NCI-H1105 (cell line): ENCODE measurements at regions not wholly inside any gene's neighbourhood (a gene's known extent, or its start where the extent isn't known, plus 50 kb on each side); places are given as distances from the start of the nearest gene placed in this dataset.

Experiments
- DNase-seq: peaks from one replicate; lab custom pipeline; 2025; lab: John Stamatoyannopoulos, UW

DNA sequence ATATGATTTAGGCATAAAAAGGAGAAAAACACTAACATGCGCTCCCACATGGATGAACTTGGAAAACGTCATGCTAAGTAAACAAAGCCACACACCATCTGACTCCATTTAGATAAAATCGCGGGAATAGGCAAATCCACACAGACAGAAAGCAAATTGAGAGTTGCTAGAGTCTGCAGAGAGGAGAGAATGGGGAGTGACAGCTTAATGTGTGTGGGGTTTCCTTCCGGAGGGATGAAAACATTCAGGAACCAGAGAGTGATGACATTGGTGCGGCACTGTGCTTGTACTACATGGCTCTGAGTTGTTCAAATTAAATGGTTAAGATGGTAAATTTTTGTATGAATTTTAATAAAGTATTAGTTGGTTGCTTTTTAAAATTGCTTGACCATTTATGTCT is 482.9 kb upstream of the AKR1E2 start:
- no peak for DNase-seq

DNA sequence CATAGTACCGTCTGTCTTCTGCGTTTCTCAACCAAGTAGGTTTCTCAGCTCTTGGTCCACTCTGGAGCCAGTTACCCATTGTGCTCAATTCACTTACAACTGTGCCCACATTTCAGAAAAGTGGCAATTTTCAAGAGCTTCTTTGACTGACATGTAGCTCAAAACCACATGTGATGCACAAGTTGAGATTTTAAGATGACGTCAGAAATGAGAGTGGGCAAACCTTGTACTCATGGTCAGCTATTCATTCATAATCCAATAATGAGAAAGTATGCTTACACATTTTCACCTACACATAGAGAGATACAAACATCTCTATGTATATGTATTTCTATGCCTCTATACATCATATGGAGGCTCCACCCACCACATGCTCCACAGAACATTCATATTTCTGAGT is 487.2 kb upstream of the AKR1E2 start:
- no peak for DNase-seq

- DNase-seq, result no peak
Observed at GRCh38 chr10:4337563-4337962, 488.4 kb upstream of the AKR1E2 start.

GRCh38 chr10:4334871-4335270 is 491.1 kb upstream of the AKR1E2 start:
- DNase-seq, result no peak

DNA sequence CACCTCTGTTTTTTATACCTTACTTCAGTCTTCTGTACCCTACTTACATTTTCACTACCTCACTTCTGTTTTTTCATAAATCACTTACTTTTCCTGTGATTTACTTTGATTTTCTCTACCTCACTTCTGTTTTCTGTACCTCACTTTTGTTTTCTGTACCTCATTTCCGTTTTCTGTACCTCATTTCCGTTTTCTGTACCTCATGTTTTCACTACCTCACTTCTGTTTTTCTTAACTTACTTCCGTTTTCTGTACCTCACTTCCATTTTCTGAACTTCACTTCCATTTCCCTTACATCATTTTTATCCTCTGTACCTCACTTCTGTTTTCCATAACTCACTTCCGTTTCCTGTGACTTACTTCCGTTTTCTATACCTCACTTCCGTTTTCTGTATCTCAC is 492.0 kb upstream of the AKR1E2 start:
- DNase-seq, result no peak

DNA sequence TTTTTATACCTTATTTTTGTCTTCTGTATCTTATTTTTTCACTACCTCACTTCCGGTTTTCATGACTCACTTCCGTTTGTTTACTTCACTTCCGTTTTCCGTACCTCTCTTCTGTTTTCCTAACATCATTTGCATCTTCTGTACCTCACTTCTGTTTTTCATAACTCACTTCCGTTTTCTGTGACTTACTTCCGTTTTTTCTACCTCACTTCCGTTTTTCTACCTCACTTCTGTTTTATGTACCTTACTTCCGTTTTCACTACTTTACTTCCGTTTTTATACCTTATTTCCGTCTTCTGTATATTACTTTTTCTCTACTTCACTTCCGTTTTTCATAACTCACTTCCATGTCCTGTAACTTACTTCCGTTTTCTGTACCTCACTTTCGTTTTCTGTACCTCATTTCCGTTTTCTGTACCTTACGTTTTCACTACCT is 492.5 kb upstream of the AKR1E2 start:
- no peak for DNase-seq

DNA sequence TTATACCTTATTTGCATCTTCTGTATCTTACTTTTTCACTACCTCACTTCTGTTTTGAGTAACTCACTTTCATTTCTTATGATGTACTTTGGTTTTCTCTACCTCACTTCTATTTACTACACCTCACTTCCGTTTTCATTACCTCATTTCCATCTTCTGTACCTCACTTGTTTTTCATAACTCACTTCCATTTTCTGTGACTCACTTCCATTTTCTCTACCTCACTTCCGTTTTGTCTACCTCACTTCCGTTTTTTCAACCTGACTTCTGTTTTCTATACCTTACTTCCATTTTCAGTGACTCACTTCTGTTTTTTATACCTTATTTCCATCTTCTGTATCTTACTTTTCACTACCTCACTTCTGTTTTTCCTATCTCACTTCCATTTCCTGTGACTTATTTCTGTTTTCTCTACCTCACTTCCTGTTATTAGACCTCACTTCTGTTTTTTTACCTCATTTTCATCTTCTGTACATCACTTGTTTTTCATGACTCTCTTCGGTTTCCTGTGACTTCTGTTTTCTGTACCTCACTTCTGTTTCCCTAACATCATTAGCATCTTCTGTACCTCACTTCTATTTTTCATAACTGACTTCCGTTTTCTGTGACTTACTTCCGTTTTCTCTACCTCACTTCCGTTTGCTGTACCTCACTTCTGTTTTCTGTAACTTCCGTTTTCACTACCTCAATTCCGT is 493.1 kb upstream of the AKR1E2 start:
- DNase-seq, result no peak

DNA sequence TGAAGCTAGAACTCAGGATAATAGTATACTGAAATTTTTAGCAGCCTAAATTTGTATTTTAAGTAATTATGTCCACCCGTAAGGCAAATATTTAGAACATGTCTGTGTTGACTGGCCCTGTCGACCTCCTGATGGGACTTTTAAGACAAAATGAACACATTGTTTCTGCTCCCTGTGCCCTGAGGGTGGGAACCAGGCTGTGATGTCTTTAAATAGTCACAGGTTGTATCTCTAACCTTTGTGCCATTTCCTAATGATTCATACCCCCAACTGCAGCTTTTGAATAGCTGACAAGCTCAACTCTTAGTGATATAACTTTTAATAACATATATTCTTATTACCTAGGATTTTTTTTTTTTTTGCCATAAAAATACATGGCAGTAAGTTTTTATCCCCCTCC is 494.9 kb upstream of the AKR1E2 start:
- DNase-seq, result no peak

DNA sequence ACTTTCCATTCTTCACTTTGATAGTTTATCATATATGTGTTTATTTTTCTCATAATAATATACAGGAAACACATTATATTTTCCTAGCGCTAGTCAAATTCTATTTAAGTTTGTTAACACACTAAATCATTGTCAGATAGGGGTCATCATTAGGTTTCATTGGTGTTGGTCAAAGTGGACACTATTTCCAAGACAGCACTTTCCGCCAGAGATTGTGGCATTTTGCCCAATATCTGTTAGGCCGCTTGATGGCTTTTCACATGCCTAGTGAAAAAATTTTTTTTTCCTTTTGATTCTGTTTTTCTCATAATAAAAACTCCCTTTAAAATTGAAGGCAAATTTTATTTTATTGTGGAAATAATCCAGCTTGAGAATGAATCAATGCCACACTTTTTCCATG is 495.4 kb upstream of the AKR1E2 start:
- no peak for DNase-seq

DNA sequence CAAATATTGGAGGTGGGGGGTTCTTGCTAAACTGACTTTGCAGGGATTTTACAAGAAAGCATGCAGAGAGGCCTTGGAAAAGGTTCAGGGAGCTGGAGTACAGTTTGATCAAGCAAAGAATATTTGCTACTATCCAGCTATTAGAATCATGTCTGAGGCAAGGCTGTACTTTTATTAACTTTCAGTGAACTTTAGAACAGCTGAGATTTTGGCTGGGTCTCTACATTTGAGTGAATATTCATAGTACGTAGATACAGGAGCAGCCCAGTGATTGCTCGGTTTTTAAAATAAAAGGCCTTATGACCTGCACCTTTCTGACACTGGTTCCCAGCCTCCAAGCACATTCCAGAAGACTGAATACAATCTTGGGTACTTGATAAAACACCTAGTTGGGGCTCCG is 496.8 kb upstream of the AKR1E2 start:
- DNase-seq, result no peak

DNA sequence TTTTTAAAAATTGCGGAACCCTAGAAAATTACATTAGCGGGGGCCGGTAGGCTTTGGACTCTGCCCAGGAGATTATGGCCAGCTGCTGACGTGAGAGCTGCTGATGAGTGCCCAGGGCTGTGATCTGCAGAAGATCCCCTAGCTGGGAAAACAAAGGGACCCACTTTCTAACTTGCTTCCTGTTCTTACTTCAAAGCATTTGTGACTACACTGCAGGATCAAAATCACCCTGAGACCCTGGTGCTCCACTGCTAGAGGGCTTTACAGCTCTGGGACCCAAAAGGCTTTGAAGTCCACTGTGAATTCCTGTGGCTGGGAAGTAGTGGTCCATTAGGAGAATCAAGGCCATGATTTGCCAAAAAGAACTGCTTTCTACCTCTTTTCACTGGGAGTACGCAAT is 499.4 kb upstream of the AKR1E2 start:
- DNase-seq, result no peak

DNA sequence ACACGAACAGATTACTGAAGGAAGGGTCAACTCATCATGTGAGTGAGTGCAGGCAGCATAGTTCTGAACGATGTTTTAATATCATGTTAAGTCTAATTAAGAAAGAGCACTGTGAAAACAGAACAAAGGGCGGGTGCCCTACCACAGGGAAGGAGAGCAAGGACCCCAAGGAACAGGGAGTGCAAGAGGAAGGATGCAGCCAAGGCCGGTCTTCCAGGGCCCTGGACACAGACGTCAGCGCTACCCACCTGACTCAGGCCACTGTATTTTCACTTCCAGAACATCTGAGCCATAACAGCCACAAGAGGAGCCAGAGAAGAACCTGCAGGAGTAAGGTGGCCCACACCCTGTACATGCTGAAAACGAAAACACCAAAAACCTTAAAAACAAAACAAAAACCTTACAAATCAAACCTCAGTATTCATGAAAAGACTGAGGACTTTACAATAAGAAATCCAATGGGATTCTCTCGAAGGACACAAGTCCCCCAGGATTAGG is 506.1 kb upstream of the AKR1E2 start:
- no peak for DNase-seq

DNA sequence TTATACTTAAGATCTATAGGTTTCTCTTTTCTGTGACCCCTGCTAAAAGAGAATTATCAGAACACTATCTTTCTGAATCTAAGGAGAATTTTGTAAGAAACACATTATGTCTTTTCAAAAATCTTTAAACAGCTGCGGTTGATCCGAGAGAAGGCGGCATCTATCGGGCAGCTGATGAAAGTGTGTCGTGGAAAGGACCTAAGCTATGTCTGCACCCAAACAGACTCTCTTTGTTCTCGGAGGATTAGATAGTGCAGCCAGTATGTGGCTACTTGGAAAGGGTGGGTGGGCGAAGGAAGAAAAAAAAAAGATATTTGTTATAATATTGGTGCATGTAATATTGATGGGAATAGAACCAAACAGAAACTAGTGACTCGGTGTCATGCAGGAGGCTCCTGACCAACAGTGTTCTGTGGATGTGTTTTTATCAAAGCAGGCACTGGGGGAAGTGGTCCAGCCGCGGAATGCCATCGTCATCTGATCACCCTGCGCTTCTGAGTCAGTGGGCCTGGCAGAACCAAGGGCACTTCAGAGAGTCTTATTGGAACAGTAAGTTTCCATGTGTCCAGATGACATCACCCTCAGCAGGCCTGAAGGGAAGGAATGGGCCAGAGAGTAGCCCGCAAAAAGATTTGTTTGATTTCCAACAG is 509.7 kb upstream of the AKR1E2 start:
- no peak for DNase-seq

- DNase-seq, result no peak
Observed at GRCh38 chr10:4315551-4315950, 510.5 kb upstream of the AKR1E2 start.

- no peak for DNase-seq
Observed at GRCh38 chr10:4313051-4313450, 513.0 kb upstream of the AKR1E2 start.

- no peak for DNase-seq
Observed at GRCh38 chr10:4312051-4312835, 513.8 kb upstream of the AKR1E2 start.

DNA sequence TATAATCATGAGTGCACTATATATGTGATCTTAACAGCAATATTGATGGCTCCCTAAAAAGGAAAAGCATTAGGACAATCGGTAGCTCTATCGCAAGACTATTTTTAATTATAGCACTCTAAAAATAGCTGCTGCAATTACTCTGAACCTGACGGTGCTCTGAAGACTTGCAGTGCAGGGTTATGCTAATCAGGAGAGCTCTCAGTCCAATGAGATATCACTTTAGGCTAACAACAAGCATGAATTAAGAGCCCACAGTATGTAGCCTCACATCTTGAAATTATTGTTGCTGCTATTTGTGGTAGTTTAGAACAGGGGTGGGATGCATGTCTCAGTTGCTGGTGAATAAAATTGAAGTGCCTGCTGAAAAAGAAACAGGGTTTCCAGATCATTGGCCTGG is 515.8 kb upstream of the AKR1E2 start:
- DNase-seq, result no peak

DNA sequence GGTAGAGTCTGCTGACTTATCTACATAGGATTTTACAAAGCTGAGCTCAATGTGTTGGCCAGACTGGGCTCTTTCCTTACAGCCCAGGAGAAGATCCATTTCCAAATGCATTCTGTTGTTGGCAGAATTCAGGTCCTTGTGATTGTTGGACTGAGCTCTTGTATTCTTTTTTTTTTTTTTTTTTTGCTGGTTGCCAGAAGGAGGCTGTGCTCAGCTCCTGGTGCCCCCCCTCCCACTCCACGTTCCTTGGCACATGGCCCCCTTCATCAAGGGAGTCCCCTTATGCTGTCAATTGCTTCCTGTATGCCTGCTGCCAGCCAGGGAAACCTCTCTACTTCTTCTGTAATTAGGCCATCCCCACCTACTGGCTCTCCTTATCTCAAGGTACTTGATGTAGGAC is 518.1 kb upstream of the AKR1E2 start:
- DNase-seq, result no peak

- DNase-seq, result no peak
Observed at GRCh38 chr10:4306871-4307270, 519.1 kb upstream of the AKR1E2 start.

- DNase-seq, result no peak
Observed at GRCh38 chr10:4303045-4303444, 518.0 kb upstream of the KLF6 start.

GRCh38 chr10:4301291-4302045 is 516.5 kb upstream of the KLF6 start:
- DNase-seq, result no peak

- no peak for DNase-seq
Observed at GRCh38 chr10:4296161-4296560, 511.2 kb upstream of the KLF6 start.
